SU-DHL-6 (cell line): ENCODE measurements at regions not wholly inside any gene's neighbourhood (a gene's known extent, or its start where the extent isn't known, plus 50 kb on each side); places are given as distances from the start of the nearest gene placed in this dataset.

Source experiments
- H2AFZ ChIP-seq: fragments of 200-600 bp; sonication (generic); 2 replicates; pipeline ENCODE4 v1.6.1; 2014; ENCODE audit warnings: low read depth, mild to moderate bottlenecking, moderate library complexity, mixed read lengths, antibody characterized with exemption, low read length; ENCODE audit not compliant: severe bottlenecking
- H3F3A ChIP-seq: fragments of 200-600 bp; shearing (Covaris generic); 2 replicates; pipeline ENCODE4 v1.6.0; 2016; ENCODE audit warnings: antibody characterized with exemption, mild to moderate bottlenecking; ENCODE audit not compliant: insufficient read depth
- H3K27ac ChIP-seq: fragments of 200-600 bp; sonication (generic); 2 replicates; pipeline ENCODE4 v1.5.1; 2016; ENCODE audit warnings: low read depth, mild to moderate bottlenecking, low read length, moderate library complexity, mixed read lengths
- H3K27me3 ChIP-seq: fragments of 200-600 bp; sonication (generic), shearing (Covaris generic); 2 replicates; pipeline ENCODE4 v1.6.0; 2014; ENCODE audit warnings: mild to moderate bottlenecking, low read length
- H3K36me3 ChIP-seq: fragments of 200-600 bp; sonication (generic); 2 replicates; pipeline ENCODE4 v1.6.1; 2014; ENCODE audit warnings: mild to moderate bottlenecking, low read length, mixed read lengths
- H3K4me2 ChIP-seq: fragments of 300-600, 200-600 bp; shearing (Covaris generic), sonication (generic); 2 replicates; pipeline ENCODE4 v1.6.0; 2014; ENCODE audit warnings: low read length, low read depth, mild to moderate bottlenecking; ENCODE audit not compliant: poor library complexity, severe bottlenecking
- H3K4me3 ChIP-seq: fragments of 200-600 bp; sonication (generic); 2 replicates; pipeline ENCODE4 v1.5.1; 2014; ENCODE audit warnings: antibody characterized with exemption, low read length, mild to moderate bottlenecking, mixed read lengths; ENCODE audit not compliant: insufficient read depth, poor library complexity, severe bottlenecking
- H3K79me2 ChIP-seq: fragments of 200-600 bp; sonication (generic); 2 replicates; pipeline ENCODE4 v1.6.1; 2014; ENCODE audit warnings: mild to moderate bottlenecking, low read length, moderate library complexity; ENCODE audit not compliant: insufficient read depth
- H3K9ac ChIP-seq: fragments of 200-600 bp; sonication (generic); 2 replicates; pipeline ENCODE4 v1.7.0; 2014; ENCODE audit warnings: mild to moderate bottlenecking, low read length
- H3K9me2 ChIP-seq: fragments of 200-600 bp; sonication (generic); replicated peaks from 2 replicates; pipeline ENCODE4 v1.6.1; 2014; ENCODE audit warnings: low read length; ENCODE audit not compliant: insufficient read depth
- H3K9me3 ChIP-seq: fragments of 200-600 bp; sonication (generic); 2 replicates; pipeline ENCODE4 v1.6.1; 2014; ENCODE audit warnings: low read length, mixed read lengths; ENCODE audit not compliant: insufficient read depth
- H4K20me1 ChIP-seq: fragments of 200-600 bp; sonication (generic); 2 replicates; pipeline ENCODE4 v1.6.1; 2014; ENCODE audit warnings: low read depth, mild to moderate bottlenecking, antibody characterized with exemption, low read length, moderate library complexity, mixed read lengths
- EZH2phosphoT487 ChIP-seq: fragments of 200-600 bp; sonication (generic), shearing (Covaris generic); conservative IDR thresholded peaks from 2 replicates; pipeline ENCODE4 v1.6.1; 2018; ENCODE audit warnings: mild to moderate bottlenecking, antibody characterized with exemption, low read length, moderate library complexity, mixed read lengths
- TF ChIP-seq, protein P1 (sequence below): fragments of 200-600 bp; sonication (generic); IDR thresholded peaks from one replicate; pipeline ENCODE4 v1.5.1; 2017; ENCODE audit warnings: antibody characterized with exemption, mild to moderate bottlenecking, low read length, moderate library complexity; ENCODE audit not compliant: insufficient read depth, poor library complexity, severe bottlenecking

DNA sequence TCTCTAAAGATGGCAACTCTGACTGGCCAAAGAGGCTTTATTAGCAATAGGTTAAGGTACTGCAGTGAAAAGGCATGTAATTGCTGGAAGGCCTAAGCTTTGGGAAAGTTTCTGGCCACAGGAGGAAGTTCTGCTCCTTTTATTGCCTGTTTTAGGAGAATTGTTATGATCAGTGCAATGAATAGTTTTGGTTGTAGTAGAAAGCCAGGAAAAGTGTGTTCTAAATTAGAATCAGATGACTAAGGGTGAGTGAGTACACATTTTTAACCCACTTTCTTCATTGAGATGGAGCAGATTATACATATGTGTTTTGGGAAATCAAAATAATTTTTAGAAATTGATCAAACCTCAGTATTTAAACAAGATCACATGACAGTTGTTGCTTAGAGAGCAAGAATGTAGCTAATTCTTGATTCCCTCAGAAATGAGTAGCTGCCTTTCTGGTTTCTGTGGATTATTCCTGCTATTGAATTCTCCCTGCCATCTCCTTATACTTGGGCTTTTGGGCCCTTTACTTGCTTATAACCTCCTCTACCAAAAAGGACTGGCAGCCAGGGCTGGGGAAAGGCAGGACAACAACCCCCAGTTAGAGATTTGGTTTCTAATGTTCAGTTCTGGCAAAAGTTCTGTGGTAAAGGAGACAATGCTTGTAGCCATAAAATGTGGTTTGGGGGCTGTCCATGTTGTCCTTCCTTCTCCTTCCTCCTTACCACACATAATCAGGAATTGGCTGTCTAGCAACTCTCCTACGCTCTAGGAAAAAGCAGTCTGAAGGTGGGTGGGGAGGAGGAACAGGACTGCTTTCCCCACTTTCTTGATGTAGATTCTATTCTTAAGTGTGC is 217.1 kb downstream of the SLC38A4 start:
- H2AFZ ChIP-seq: no peak overlapping the region

DNA sequence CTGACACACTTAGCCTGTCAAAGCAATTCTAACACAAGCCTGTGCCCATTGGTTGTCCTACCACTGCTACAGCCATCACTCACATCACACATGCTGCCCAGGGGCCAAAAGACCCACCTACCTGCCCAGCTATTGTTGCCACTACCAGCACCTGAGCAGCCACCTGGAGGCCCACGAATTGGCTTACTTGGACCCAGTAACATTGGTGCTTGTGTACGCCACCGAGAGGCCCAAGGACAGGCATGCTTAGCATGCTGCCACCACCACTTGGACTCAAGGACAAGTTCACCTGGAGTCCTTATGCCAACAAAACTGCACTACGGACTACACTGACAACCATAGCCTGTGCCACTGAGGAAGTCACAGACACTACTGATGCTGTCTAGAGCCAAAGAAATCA is 221.1 kb downstream of the SLC38A4 start:
- no peak overlapping the region for H3K9ac ChIP-seq
- H3F3A ChIP-seq: no peaks in the 10 kb centered on the region
- no peaks in the 10 kb centered on the region for H3K79me2 ChIP-seq
- H3K9me2 ChIP-seq: no peaks in the 10 kb centered on the region
- no peaks in the 10 kb centered on the region for H3K27me3 ChIP-seq
- H4K20me1 ChIP-seq: no peaks in the 10 kb centered on the region
- no peak overlapping the region for H3K4me3 ChIP-seq
- no peaks in the 10 kb centered on the region for H3K9me3 ChIP-seq
- H3K36me3 ChIP-seq: no peaks in the 10 kb centered on the region
- TF ChIP-seq EZH2phosphoT487: no peak
- TF ChIP-seq, protein P1, sequence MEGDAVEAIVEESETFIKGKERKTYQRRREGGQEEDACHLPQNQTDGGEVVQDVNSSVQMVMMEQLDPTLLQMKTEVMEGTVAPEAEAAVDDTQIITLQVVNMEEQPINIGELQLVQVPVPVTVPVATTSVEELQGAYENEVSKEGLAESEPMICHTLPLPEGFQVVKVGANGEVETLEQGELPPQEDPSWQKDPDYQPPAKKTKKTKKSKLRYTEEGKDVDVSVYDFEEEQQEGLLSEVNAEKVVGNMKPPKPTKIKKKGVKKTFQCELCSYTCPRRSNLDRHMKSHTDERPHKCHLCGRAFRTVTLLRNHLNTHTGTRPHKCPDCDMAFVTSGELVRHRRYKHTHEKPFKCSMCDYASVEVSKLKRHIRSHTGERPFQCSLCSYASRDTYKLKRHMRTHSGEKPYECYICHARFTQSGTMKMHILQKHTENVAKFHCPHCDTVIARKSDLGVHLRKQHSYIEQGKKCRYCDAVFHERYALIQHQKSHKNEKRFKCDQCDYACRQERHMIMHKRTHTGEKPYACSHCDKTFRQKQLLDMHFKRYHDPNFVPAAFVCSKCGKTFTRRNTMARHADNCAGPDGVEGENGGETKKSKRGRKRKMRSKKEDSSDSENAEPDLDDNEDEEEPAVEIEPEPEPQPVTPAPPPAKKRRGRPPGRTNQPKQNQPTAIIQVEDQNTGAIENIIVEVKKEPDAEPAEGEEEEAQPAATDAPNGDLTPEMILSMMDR: no peak
- H3K4me2 ChIP-seq: no peak overlapping the region
- no peak overlapping the region for H3K27ac ChIP-seq
- H2AFZ ChIP-seq: no peak overlapping the region

More for the DNA sequence above, 217.1 kb downstream of the SLC38A4 start:
- H3K9me2 ChIP-seq: no peaks in the 10 kb centered on the region
- H3F3A ChIP-seq: no peaks in the 10 kb centered on the region
- H3K4me3 ChIP-seq: no peak overlapping the region
- no peaks in the 10 kb centered on the region for H3K27me3 ChIP-seq
- no peak overlapping the region for H3K4me2 ChIP-seq
- no peaks in the 10 kb centered on the region for H3K79me2 ChIP-seq
- no peaks in the 10 kb centered on the region for H4K20me1 ChIP-seq
- TF ChIP-seq, protein P1: no peak
- no peak for TF ChIP-seq EZH2phosphoT487
- H3K27ac ChIP-seq: no peak overlapping the region
- H3K9ac ChIP-seq: no peak overlapping the region
- H3K9me3 ChIP-seq: no peaks in the 10 kb centered on the region
- no peaks in the 10 kb centered on the region for H3K36me3 ChIP-seq

DNA sequence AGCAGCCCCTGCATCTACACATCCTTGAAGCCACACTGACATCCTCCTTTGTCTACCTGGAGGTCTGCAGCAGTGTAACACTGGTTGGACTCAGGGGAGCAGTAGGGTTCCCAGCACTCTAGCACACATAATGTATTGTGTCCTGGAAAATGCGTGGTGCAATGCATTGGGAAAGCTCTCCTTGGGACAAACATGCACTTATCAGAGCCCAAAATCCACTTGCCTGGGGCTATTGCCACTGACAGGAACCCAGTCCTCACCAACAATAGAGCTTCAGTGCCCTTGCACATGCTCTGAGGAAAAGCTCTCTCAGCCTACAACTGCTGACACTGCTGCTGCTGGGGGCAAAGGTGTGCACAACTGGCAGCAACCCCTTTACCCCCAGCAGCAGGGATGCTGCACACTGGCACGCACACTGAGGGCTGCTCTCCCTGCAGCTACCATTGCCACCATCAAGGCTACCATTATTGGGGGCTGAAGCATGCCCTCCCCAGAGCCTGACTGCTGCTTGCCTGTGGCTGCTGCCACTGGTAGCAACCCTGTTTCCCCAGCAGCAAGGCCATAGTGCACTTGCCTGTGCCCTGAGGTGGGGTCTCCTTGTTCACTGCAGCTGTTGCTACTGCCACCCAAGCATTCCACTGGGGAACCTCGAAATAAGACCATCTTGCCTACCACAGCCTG is 221.9 kb downstream of the SLC38A4 start:
- no peaks in the 10 kb centered on the region for H3K9me2 ChIP-seq
- H2AFZ ChIP-seq: no peak overlapping the region
- H3K9ac ChIP-seq: no peak overlapping the region
- no peak overlapping the region for H3K4me2 ChIP-seq
- TF ChIP-seq, protein P1: no peak
- TF ChIP-seq EZH2phosphoT487: no peak
- H3K27me3 ChIP-seq: no peaks in the 10 kb centered on the region
- H3K27ac ChIP-seq: no peak overlapping the region
- no peaks in the 10 kb centered on the region for H3K9me3 ChIP-seq
- H3K4me3 ChIP-seq: no peak overlapping the region
- no peaks in the 10 kb centered on the region for H4K20me1 ChIP-seq
- no peaks in the 10 kb centered on the region for H3F3A ChIP-seq
- no peaks in the 10 kb centered on the region for H3K79me2 ChIP-seq
- H3K36me3 ChIP-seq: no peaks in the 10 kb centered on the region
